Panc1 (cell line): ENCODE measurements at regions not wholly inside any gene's neighbourhood (a gene's known extent, or its start where the extent isn't known, plus 50 kb on each side); places are given as distances from the start of the nearest gene placed in this dataset.

ENCODE experiments used
- ATAC-seq: fragments of 200-7000 bp; cut with Tn5 transposase; 2 replicates; pipeline ENCODE4 v1.9.1; 2020; ENCODE audit warnings: mild to moderate bottlenecking, moderate library complexity
- BruUV-seq: library from RNA; stranded (reverse); fragments of 400-500 nt; replicated peaks from 2 replicates; lab custom pipeline; 2021; lab: Mats Ljungman, UMichigan
- CTCF ChIA-PET: fragments of 300-600 bp; sonication (Branson Sonifier 250); formaldehyde crosslinking; loops from one replicate; lab custom pipeline; 2022; ENCODE audit warnings: antibody characterized with exemption; lab: Charles Lee
- POLR2A ChIA-PET: fragments of 300-600 bp; sonication (Branson Sonifier 250); formaldehyde crosslinking; loops from one replicate; lab custom pipeline; 2022; ENCODE audit warnings: antibody characterized with exemption; lab: Charles Lee
- DNase-seq: peaks from one replicate; pipeline ENCODE4 v3.0.0-alpha.2; 2010; ENCODE audit warnings: low read depth, low spot score
- H3K27ac ChIP-seq: 2 replicates; pipeline ENCODE4 v1.5.1; 2011; ENCODE audit warnings: mild to moderate bottlenecking, low read length, inconsistent platforms
- H3K27me3 ChIP-seq: fragments of 200-500 bp; sonication (Bioruptor generic); 2 replicates; pipeline ENCODE4 v1.6.0; 2014; ENCODE audit warnings: low read length, inconsistent platforms; ENCODE audit not compliant: control insufficient read depth, insufficient read depth
- H3K36me3 ChIP-seq: fragments of 200-500 bp; sonication (Bioruptor generic); 2 replicates; pipeline ENCODE4 v1.5.1; 2014; ENCODE audit warnings: inconsistent platforms, mild to moderate bottlenecking, low read length, moderate library complexity; ENCODE audit not compliant: control insufficient read depth, insufficient read depth
- H3K4me1 ChIP-seq: 2 replicates; pipeline ENCODE4 v1.5.1; 2011; ENCODE audit warnings: inconsistent platforms, mild to moderate bottlenecking, low read length, moderate library complexity; ENCODE audit not compliant: control insufficient read depth, insufficient read depth
- H3K4me3 ChIP-seq, 2 experiments: 2 replicates each; pipeline ENCODE4 v1.5.1; 2011 to 2012; ENCODE audit warnings: low read depth in 2 of 2, low read length in 2 of 2, mild to moderate bottlenecking in 2 of 2, inconsistent platforms in 1 of 2, moderate library complexity in 1 of 2
- H3K9me3 ChIP-seq: fragments of 200-500 bp; sonication (Bioruptor generic); 2 replicates; pipeline ENCODE4 v1.5.1; 2014; ENCODE audit warnings: low read depth, mild to moderate bottlenecking, inconsistent platforms, low read length, moderate library complexity; ENCODE audit not compliant: control insufficient read depth, insufficient read depth
- POLR2AphosphoS5 ChIP-seq: IDR thresholded peaks from 2 replicates; pipeline ENCODE4 v1.6.1; 2012; ENCODE audit warnings: mild to moderate bottlenecking, low read depth, low read length, moderate library complexity
- SIN3A ChIP-seq: IDR thresholded peaks from 2 replicates; pipeline ENCODE4 v1.6.1; 2012; ENCODE audit warnings: low read depth, mild to moderate bottlenecking, low read length, moderate library complexity, borderline replicate concordance; ENCODE audit not compliant: insufficient read depth
- TCF7L2 ChIP-seq: IDR thresholded peaks from 2 replicates; pipeline ENCODE4 v1.6.1; 2011; ENCODE audit warnings: mild to moderate bottlenecking, low read depth, low read length, inconsistent platforms
- in situ Hi-C: cut with HindIII; loops from 2 replicates; pipeline ENCODE4 v1.10.0; 2016; ENCODE audit warnings: low sequenced_read_pairs, low pct_unique_long_range_greater_than_20kb
- intact Hi-C: fragments of 100-400 bp; cut with micrococcal nuclease; formaldehyde crosslinking; loops from one replicate; pipeline ENCODE4 v1.10.0; 2022; ENCODE audit not compliant: unreplicated experiment
- TF ChIP-seq, protein P1 (sequence below): fragments of 450-650 bp; IDR thresholded peaks from 2 replicates; pipeline ENCODE4 v1.5.1; 2017; ENCODE audit warnings: mild to moderate bottlenecking
- TF ChIP-seq, protein P2 (sequence below), 2 experiments: IDR thresholded peaks; 2 replicates each; pipeline ENCODE4 v1.6.1; 2011 to 2012; ENCODE audit warnings: low read depth in 2 of 2, control low read depth in 1 of 2, low read length in 1 of 2, mild to moderate bottlenecking in 1 of 2, moderate library complexity in 1 of 2; ENCODE audit not compliant: insufficient read depth in 1 of 2

DNA sequence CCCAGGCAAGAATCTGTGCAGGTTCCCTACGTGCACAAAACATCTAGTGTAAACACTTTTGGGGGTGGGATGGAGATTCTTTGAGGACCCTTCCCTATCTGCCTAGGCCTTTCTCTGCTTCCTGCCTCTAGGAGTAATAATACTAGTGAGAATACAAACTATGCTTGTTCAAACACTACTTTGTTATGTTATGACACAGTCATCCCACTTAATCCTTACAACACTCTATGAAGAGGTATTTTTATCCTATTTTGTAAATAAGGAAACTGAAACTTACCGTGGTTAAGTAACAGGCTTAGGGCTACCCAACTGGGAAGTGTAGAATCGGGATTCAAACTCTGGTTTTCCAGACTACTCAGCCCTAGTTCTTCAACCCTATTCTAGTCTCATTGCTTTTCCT is 96.5 kb downstream of the KCNA5 start:
- Histone ChIP-seq H3K36me3 (no peaks in the 10 kb centered on the region), H3K9me3 (no peaks in the 10 kb centered on the region), H3K4me3 (no peak overlapping the region), H3K27me3 (no peaks in the 10 kb centered on the region), H3K4me1 (no peaks in the 10 kb centered on the region), H3K27ac (no peak overlapping the region)
- no peak for ATAC-seq
- no TSS peak for BruUV-seq
- no peak for DNase-seq
- intact Hi-C loops (no loop called here), in situ Hi-C loops (no loop called here)
- TF ChIP-seq SIN3A = no peak
- TF ChIP-seq POLR2AphosphoS5 = no peak
- TF ChIP-seq TCF7L2 = no peak
- TF ChIP-seq, protein P1, sequence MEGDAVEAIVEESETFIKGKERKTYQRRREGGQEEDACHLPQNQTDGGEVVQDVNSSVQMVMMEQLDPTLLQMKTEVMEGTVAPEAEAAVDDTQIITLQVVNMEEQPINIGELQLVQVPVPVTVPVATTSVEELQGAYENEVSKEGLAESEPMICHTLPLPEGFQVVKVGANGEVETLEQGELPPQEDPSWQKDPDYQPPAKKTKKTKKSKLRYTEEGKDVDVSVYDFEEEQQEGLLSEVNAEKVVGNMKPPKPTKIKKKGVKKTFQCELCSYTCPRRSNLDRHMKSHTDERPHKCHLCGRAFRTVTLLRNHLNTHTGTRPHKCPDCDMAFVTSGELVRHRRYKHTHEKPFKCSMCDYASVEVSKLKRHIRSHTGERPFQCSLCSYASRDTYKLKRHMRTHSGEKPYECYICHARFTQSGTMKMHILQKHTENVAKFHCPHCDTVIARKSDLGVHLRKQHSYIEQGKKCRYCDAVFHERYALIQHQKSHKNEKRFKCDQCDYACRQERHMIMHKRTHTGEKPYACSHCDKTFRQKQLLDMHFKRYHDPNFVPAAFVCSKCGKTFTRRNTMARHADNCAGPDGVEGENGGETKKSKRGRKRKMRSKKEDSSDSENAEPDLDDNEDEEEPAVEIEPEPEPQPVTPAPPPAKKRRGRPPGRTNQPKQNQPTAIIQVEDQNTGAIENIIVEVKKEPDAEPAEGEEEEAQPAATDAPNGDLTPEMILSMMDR = no peak
- TF ChIP-seq, protein P2, sequence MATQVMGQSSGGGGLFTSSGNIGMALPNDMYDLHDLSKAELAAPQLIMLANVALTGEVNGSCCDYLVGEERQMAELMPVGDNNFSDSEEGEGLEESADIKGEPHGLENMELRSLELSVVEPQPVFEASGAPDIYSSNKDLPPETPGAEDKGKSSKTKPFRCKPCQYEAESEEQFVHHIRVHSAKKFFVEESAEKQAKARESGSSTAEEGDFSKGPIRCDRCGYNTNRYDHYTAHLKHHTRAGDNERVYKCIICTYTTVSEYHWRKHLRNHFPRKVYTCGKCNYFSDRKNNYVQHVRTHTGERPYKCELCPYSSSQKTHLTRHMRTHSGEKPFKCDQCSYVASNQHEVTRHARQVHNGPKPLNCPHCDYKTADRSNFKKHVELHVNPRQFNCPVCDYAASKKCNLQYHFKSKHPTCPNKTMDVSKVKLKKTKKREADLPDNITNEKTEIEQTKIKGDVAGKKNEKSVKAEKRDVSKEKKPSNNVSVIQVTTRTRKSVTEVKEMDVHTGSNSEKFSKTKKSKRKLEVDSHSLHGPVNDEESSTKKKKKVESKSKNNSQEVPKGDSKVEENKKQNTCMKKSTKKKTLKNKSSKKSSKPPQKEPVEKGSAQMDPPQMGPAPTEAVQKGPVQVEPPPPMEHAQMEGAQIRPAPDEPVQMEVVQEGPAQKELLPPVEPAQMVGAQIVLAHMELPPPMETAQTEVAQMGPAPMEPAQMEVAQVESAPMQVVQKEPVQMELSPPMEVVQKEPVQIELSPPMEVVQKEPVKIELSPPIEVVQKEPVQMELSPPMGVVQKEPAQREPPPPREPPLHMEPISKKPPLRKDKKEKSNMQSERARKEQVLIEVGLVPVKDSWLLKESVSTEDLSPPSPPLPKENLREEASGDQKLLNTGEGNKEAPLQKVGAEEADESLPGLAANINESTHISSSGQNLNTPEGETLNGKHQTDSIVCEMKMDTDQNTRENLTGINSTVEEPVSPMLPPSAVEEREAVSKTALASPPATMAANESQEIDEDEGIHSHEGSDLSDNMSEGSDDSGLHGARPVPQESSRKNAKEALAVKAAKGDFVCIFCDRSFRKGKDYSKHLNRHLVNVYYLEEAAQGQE (IDR thresholded peaks at IDR 0.05; ENCODE audit: insufficient read depth in 1 of 2, low read depth in 2 of 2, low read length in 1 of 2) = no peak
- POLR2A ChIA-PET = no interaction called here
- CTCF ChIA-PET = no interaction called here

DNA sequence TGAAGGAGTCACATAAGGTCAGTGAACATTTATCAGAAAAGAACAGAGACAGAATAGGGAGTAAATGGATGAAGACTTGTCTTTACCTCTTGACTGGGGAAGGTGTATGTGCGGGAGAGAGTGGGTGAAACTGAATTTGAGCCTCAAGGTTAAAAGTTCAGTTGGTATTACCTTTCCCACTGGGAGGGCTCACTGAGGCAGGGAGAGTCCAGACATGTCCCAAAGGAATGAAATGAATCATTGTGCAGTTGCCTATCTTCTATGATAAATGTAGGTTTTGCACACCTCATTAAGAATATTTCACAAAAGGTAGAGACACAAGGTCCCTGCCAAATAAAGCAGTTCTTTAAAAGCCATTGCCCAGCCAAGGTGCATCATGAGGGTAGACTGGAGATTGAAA is 105.2 kb downstream of the KCNA5 start:
- in situ Hi-C loops = no loop called here
- POLR2A ChIA-PET = no interaction called here
- DNase-seq = no peak

More for the DNA sequence above, 105.2 kb downstream of the KCNA5 start:
- Histone ChIP-seq H3K36me3 (no peaks in the 10 kb centered on the region), H3K9me3 (no peaks in the 10 kb centered on the region), H3K27ac (no peak overlapping the region), H3K27me3 (no peaks in the 10 kb centered on the region), H3K4me3 (no peak overlapping the region), H3K4me1 (no peaks in the 10 kb centered on the region)
- no peak for TF ChIP-seq SIN3A
- TF ChIP-seq TCF7L2 = no peak
- no peak for TF ChIP-seq POLR2AphosphoS5
- TF ChIP-seq, protein P1 = no peak
- TF ChIP-seq, protein P2 (IDR thresholded peaks at IDR 0.05; ENCODE audit: insufficient read depth in 1 of 2, low read depth in 2 of 2, low read length in 1 of 2) = no peak
- CTCF ChIA-PET = no interaction called here
- ATAC-seq = no peak
- BruUV-seq = no TSS peak
- intact Hi-C loops = no loop called here
